AML-193 (cell line): ENCODE measurements at regions not wholly inside any gene's neighbourhood (a gene's known extent, or its start where the extent isn't known, plus 50 kb on each side); places are given as distances from the start of the nearest gene placed in this dataset.
"Not testable (repeated sequence)": the region's sequence is repeated elsewhere in the genome, so short reads cannot be mapped to it uniquely, and the experiment has no call there.

Experiments used
- DNase-seq, 2 experiments: peaks; one replicate each; lab custom pipeline; 2025; lab: John Stamatoyannopoulos, UW

DNA sequence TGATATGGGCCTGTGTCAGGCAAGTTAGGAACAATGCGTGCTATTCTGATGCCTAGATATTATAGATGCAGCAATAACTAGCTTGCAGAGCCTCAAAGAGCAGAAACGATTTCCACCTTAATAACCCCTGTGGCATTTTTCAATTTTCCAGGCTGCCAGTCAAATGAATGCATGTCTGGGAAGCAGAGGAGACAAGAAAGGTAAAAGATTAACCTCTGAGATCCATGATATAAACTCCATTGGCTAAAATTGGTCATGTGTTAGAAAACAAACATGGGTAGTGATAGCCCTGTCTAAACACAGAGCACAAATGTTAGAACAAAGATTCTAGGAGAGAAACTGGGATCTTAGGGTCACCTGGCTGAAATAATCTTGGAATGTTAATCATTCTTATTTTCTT lies 811.1 kb downstream of the DIAPH3 start:
- DNase-seq, result no peak

DNA sequence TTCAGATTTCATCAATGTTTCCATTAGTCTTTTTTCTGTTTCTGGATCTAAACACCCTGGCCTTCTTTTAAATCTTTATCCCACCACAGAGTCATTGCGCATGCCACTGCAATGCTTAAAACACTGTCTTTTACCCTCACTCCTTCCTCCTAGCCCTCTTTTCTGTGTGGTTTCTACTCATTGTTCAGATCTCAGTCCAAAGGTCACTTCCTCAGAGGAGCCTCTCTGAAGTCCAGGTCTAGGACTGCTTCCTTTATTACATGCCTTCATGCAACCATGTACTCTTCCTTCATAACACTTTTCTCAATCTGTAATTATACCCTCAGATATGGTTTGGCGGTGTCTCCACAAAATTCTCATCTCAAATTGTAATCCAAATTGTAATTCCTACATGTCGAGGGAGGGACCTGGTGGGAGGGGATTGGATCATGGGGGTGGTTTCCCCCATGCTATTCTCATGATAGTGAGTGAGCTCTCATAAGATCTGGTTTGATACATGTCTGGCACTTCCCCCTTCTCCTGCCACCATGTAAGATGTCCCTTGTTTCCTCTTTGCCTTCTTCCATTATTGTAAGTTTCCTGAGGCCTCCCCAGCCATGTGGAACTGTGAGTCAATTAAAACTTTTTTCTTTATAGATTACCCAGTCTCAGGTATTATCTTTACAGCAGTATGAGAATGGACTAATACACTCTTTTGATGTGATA lies 808.9 kb downstream of the DIAPH3 start:
- peak; percentile 63 to 70 for DNase-seq

DNA sequence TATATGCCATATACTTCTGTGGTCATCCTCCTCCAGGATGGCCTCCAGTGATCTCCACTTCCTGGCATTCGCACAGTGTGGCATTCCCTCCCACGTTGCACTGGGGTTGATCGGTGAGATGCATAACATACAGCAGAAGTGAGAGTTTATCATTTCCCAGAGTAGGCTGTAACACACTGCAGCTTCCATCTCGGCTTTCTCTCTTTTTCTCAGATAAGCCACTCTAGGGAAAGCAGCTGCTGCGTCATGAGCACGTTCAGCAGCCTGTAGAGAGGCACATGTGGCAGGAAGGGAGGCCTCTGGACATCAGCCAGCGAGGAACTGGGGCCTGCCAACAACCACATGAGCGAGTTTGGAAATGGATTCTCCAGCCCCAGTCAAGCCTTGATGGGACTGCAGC lies 807.1 kb downstream of the DIAPH3 start:
- peak; percentile 77 to 84 for DNase-seq

DNA sequence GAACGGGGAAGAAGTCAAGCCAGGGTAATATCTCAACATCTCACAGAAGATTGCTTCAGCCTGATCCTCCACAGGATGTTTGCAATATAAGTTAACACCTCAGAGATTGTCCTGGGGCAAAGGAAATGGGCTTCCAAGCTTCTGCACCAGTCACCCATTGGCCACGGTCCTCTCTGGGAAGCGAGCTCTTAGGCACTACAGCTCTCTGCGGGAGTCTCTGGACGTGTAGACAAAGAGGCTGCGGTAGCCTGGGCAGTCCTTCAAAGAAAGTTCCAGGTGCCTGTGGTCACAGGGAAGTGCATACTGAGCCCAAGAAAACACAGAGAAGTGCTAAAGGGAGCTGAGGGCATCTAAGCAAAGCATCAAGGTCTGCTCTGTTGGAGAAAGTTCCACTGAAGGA lies 805.7 kb downstream of the DIAPH3 start:
- peak; percentile 77 to 79 for DNase-seq

DNA sequence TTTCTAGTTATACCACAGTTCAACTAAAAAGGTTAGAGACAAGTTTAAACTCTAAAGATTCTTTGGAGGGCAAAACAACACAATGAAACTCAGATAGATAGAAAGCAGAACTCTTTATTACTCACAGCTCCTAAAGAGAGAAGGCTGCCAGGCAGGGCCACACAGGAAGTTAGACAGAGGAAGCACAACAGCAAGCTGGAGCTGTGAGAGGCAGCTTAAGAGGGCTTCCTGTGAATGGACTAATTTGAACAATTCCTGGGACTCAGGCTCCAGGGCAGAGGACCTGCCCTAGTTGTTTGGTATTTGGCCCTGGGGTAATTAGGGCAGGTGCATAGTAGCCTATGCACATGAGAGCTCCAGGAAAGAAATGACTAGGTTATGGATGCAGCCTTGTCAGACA lies 803.6 kb downstream of the DIAPH3 start:
- DNase-seq, result peak; percentile 78 to 79

DNA sequence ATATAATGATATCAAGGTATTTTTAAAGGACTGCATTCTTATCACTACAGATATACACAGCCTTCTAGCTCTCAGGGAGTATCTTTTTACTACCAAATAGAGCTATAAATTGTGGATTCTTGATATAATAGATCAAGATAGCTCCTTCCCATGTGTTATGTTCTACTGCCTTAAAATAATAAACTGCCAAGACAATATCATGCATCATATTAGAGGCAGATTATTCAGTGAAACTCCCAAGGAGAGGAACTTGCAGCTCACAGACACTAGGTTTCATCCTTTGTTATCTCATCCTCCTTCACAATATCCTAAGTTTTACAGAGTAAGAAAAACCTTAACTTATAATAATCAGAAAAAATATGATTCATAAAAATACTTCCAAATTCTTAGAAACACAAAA lies 802.8 kb downstream of the DIAPH3 start:
- DNase-seq, result no peak

DNA sequence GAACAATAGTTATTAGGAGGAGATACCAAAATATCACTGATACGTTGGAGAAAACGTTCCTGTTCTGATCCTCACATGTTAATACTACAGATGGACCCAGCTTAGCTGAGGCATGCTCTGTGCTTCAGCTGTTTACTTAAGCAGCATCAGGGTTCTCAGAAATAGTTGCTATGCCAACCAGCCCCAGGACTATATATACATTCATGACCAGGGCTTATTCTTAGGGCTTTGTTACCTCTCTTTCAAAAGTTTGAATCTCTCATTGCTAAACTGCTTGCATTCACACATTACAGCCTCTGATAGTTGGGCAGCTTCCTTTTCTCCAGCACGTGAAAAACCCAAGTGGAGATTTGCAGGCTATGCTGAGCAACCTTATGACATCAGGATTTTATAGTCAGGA lies 800.4 kb downstream of the DIAPH3 start:
- DNase-seq, result no peak

DNA sequence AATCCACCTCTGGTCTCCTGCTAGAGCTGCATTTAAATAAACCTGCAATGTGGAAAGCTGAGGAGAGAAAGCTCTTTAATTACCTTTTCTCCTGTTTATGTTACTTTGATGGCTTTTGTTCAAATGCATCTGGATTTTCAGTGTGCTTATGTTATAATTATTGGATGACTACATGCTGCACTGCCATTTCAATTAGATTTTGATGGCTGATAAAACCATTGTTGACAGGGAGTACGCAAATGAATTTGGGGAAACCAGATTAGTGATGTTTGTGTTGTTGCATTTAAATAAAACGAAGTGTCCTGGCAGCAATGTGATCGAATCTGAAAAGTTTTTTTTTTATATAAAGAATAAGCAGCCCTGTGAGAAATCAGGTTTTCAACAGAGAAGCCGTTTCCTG lies 799.8 kb downstream of the DIAPH3 start:
- DNase-seq, result no peak

DNA sequence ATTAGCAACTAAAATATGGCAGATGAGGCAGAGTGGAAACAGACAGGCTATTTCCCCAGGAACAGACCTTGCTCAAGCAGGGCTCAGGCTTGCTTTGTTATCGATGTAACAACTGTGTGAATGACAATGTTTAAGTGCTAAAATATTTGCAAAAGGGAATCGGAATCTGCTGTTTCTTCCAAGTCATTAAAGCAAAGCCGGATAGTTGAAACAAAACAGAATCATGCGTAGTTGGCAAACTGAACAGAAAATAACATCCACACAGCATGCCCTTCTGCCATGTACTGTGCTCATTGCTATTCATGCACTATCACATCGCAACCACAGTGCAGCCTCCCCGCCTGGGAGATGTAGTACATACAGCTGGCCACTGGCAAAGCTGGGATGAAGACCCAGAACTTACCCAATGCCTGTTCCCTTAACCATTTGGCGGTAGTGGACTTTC lies 799.1 kb downstream of the DIAPH3 start:
- DNase-seq, result no peak

DNA sequence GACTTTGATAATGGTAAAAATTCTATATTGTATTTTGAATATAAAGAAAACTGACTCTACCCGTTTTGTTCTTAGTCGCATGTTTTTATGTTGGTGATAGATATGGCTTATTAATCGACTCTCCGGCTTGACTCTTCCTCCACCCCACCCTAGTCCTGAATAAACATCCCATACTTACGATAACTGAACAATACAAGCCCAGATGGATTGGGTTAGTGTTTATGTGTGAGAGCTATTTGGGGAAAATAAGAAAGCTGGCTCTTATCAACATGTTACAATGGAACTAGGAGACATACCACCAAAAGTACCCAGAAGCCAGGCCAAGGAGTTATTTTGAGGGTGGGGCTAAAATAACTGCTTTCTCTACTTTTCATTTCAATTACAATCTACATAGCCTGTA lies 796.3 kb downstream of the DIAPH3 start:
- DNase-seq, result no peak

DNA sequence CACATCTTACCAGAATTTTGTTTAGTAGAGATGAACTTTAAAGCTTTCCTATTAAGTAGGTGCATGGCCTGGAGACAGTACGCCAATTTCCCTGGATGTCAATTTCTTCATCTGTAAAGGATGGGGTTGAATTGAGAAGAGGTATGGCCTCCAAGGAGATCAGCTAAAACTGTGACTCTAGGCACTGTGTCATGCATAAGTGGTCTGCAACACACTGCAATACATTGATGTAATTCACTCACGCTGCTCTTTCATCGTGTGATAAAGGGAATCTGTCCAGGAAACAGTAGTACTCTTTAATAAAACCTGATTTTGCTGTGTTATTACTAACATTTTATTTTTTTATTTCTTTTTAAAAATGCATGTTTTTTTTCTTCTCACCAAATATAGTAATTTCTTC lies 795.8 kb downstream of the DIAPH3 start:
- no peak for DNase-seq

DNA sequence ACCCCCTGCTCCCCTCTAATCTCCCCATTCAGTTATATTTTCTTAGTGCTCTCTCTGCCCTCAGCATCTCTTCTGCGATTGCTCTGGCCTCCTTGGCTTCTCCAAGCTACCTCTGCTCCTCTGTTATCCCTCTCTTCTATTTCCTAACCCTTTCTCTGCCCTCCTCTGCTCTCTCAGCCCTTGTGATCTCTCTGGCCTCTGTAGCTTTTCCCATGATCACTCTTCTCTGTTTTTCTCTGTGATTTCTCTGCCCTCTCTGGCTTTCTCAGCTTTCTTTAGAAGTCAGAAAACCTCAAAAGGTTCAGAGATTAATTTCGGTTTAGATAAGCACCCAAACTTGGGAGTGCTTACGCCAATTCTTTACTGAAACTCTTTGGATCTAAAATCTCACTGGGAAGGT lies 795.0 kb downstream of the DIAPH3 start:
- DNase-seq, result no peak

DNA sequence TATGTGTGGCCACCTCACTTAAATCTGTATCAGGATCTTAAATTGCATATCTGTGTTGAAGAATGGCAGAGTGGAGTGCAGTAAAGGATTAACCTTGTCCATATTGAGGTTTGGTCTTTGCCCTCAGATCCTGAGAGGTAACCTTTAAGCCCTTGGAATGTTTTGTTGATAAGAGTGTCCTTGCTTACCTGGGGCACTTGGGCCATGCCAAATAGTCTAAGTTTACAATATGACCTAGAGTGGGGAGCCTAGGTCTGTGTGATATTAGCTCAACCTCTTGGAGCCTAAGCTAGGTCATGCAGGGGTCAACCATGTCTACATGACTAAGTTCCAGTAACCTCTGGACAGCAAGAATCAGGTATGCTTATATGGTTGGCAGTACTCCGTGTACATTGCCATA lies 792.5 kb downstream of the DIAPH3 start:
- no peak for DNase-seq

DNA sequence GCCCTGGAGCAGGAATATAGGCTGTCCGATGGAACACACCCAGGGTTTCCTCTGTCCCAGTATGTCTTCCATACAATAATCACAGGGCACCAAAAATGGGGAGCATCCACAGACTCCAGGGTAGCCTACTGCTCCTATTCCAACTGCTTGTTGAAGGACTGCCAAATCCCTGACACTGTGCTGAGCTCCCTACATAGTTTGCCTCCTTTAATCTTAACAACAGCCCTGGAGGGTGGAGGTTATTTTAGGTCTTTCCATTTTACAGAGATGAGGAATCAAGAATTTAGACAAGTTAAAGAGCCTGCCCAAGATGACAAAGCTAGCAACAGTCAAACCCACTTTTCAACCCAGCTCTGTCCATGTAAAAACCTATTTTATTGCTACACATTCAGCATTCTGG lies 790.4 kb downstream of the DIAPH3 start:
- DNase-seq, result no peak

DNA sequence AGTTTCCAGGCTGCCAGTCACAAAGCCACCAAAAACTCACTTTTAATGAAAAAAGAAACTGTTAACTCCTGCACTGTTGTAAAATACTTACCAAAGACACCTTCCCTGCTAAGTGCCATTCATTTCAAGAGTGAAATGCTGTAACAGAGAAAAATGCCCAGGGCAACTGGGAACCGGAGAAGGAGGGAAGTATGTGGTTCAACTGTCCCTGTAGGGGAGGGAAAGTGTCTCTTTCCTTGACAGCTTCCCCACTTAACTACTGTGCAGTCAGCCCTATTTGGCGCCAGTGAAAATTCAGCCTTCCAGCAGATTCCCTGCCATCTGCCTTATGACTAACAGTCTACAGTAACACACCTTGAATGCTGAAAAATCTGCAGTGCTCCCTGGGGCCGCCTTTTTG lies 789.0 kb downstream of the DIAPH3 start:
- no peak for DNase-seq

DNA sequence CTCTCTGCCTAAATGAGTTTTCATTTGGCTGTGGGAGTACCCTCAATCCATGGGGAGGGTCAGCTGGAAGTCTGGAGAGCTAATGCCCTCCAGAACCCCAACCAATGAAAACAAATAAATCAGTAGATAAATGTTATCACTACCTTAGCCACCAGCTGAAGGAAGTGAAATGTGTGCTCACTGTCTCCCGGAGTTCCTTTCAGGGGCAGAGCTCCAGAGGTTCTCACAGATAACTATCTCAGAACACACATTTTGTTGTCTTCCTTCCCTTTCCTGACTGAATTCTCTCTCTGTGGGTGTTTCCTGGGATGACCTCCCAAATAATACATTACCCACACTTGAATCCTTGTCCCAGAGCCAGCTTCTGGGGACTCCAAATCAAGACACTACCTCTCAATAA lies 779.6 kb downstream of the DIAPH3 start:
- DNase-seq, result no peak

DNA sequence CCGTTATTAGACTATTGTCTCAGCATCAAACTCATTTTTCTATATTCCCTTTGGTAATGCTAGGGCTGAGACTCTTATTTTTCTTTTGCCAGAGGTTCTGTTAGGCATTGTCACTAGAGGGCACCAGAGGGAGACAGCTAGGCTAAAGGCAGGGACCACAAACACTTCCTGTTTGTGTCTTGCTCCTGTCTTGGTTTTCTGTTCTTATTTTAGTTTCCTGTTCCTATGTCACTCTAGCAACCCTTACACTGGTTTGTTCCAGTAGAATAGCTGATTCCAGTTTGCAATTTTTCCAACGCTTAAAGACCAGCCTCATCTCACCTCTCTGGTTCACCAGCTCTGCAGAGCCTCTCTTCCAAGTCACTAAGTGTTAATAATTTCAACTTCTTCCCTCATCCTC lies 772.0 kb downstream of the DIAPH3 start:
- peak; percentile 85 to 91 for DNase-seq

DNA sequence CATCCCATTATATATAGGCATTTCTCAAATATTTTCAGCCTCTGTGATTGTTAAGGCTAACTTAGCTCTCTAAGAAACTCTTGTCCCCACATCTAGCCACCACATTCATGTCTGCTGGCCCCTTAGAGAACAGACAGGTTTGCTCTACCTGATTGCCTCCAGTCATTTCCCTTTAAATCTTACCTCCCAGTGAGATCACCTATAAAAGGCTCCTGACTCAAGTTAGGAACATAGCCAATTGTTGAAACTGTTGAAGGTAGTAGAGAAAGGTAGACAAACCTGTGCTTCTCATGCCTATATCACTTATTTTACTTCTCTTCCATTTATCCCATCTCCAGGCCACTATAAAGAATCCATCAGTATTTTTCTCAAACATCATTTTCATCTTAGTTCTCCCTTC lies 771.4 kb downstream of the DIAPH3 start:
- no peak for DNase-seq

DNA sequence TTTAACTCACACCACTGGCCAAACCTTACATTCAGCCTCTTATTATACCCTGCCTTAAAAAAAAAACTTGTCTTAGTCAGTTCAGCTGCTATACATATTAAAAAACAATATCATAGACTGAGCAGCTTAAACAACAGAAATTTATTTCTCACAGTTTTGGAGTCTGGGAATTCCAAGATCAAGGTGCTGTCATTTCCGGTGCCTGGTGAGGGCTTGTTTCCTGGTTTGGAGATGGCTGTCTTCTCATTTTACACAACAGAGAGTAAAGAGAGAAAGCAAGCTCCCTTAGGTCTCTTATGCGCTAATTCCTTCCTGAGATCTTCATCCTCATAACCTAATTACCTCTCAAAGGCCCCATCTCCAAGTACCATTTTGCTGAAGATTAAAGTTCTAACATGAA lies 769.2 kb downstream of the DIAPH3 start:
- DNase-seq, result no peak

DNA sequence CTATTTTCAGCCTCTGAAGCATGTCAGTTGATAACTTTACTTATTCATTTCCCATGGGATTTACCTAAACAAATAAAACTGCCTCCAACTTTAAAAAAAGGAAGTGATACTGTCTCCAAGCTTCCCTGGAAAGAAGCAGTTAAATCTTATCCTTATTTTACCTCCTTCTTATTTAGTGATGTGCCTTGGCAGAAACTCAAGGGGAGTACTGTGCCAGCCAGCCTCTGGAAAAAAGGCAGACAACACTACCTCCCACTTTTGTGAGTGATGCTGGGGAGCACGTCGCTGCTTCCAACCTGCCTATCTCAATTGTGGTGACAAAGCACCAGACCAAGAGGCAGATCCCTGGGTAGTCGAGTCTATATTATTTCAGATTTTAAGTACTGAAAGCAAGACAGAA lies 765.6 kb downstream of the DIAPH3 start:
- DNase-seq, result no peak

DNA sequence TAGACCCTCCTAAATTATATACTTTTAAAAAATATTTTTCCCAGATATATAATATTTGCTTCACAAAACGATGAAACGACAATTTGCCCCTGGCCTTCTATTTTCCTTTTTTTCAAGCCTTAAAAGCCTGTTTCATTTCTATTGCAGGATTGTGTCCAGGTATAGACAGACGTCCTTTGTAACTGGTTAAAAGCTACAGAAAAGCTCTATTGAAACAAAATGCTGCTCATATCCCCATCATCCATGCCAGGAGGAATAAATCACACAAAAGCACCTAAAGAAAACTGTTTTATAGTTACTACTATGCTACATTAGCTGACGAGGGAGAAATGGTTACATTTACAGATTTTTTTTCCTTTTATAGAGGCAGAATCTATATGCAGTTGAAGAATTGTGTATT lies 765.1 kb downstream of the DIAPH3 start:
- no peak for DNase-seq

DNA sequence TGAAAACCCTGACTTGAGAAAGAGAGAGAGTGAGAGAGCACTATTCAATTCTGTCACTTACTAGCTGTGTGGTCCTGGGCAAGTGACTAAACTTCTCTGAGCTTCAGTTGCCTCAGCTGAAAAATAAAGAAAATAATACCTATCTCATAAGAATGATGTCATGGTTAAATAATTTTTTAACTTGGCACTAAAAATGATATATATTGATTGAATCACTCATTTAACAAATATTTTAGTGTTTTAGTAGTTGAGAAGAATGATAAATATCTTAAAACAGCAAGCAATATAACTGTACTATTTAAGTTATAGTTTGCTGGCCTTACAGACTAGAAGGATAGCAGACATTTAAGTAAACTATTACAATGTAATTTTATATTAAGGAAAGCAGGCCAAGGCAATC lies 764.2 kb downstream of the DIAPH3 start:
- no peak for DNase-seq

DNA sequence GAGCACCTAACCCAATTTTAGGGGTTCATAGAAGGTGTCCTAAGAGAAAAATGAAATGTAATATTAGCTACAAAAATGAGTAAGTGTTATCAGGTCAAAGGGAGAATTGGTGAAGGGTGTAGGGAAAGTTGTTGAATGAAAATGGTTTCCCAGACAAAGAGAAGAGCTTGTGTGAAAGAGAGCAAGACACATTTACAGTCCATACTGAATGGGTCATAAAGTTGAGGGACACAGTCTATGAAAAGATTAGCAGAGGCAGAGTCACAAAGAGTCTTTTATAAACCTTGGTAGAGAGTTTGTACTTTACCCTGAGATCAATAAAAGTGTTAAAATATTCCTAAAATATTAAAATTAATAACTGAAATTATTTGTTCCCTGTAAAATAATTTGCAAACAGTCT lies 759.4 kb downstream of the DIAPH3 start:
- no peak for DNase-seq

DNA sequence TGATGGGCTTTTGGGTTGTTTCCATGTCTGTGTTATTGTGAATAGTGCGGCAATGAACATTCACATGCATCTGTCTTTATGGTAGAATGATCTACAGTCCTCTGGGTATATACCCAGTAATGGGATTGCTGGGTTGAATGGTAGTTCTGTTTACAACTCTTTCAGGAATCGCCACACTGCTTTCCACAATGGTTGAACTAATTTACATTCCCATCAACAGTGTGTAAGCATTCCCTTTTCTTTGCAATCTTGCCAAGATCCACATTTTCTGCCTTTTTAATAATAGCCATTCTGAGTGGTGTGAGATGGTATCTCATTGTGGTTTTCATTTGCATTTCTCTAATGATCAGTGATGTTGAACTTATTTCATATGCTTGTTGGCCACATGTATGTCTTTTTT lies 756.5 kb downstream of the DIAPH3 start:
- DNase-seq, result not testable (repeated sequence)

DNA sequence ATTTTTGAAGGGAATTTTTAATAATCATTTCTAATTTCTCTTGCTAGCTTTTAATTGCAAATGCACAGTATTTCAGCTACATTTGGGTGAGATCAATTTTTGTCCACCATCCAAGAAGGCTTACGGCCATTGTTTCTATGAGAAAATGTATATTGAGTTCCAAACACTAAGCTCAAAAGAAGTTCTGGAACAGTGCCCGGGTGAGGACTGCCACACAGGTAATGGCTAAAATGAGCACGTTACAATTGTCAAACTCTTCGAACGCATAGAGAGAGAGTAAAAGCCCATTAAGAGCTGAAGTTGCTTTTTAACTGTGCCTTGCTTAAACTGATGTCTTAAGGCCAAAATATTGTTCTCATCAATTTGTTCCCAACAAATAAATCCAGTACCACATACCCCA lies 755.0 kb downstream of the DIAPH3 start:
- no peak for DNase-seq
